ENCODE measurements at regions not wholly inside any gene's neighbourhood (a gene's known extent, or its start where the extent isn't known, plus 50 kb on each side); places are given as distances from the start of the nearest gene placed in this dataset.

DNA sequence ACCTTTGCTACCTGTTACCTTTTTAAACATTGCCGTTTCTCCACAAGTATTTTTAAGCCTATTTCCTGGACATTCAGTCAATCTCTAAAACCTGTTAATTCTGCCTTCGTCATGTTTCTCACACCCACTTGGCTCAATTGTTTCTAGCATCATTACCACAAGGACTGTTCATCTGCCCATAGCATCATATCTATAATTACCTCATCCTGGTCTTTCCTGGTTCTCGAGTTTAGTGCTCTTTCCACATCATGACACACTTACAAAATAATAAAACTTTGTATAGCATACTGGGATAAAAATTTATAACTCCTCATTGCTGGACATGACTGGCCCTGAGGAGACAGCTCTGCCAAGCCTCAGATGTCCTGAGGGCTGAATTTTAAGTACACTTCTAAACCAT lies 104.8 kb downstream of the CYB561 start:
- Histone ChIP-seq H2AFZ (no peak overlapping the region), H3K9ac (no peak overlapping the region), H3K79me2 (no peaks in the 10 kb centered on the region), H3K27me3 (ENCODE audit: control insufficient read depth, insufficient read depth, low read length) (no peaks in the 10 kb centered on the region), H3K4me3 (ENCODE audit: low read depth, low read length) (no peak overlapping the region), H3K4me1 (no peaks in the 10 kb centered on the region), H3K4me2 (ENCODE audit: low read length) (no peak overlapping the region), H3K9me3 (ENCODE audit: control insufficient read depth, low read length) (no peaks in the 10 kb centered on the region), H3K27ac (no peak overlapping the region), H3K36me3 (ENCODE audit: control insufficient read depth, insufficient read depth, low read length) (no peaks in the 10 kb centered on the region)
- TF ChIP-seq, protein P1, sequence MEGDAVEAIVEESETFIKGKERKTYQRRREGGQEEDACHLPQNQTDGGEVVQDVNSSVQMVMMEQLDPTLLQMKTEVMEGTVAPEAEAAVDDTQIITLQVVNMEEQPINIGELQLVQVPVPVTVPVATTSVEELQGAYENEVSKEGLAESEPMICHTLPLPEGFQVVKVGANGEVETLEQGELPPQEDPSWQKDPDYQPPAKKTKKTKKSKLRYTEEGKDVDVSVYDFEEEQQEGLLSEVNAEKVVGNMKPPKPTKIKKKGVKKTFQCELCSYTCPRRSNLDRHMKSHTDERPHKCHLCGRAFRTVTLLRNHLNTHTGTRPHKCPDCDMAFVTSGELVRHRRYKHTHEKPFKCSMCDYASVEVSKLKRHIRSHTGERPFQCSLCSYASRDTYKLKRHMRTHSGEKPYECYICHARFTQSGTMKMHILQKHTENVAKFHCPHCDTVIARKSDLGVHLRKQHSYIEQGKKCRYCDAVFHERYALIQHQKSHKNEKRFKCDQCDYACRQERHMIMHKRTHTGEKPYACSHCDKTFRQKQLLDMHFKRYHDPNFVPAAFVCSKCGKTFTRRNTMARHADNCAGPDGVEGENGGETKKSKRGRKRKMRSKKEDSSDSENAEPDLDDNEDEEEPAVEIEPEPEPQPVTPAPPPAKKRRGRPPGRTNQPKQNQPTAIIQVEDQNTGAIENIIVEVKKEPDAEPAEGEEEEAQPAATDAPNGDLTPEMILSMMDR (IDR thresholded peaks at IDR 0.05) = no peak

DNA sequence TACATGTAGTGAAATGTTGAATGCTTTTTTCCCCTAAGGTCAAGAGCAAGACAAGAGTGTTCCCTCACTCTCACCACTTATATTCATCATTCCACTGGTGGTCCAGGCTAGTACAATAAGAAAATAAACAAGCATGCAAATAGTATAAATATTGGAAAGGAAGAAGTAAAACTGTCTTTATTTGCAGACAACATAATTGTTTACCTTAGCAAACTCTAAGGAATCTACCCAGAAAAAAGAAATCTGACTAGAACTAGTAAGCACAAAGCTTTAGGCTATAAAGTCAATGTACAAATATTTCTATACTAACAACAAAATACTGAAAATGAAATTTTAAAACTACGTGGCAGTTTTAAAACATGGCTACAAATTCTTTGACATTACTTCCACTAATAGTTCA lies 101.7 kb downstream of the CYB561 start:
- Histone ChIP-seq H3K27ac (no peak overlapping the region), H2AFZ (no peak overlapping the region), H3K27me3 (ENCODE audit: control insufficient read depth, insufficient read depth, low read length) (no peaks in the 10 kb centered on the region), H3K4me1 (no peaks in the 10 kb centered on the region), H3K4me2 (ENCODE audit: low read length) (no peak overlapping the region), H3K9me3 (ENCODE audit: control insufficient read depth, low read length) (no peaks in the 10 kb centered on the region), H3K79me2 (no peaks in the 10 kb centered on the region), H3K4me3 (ENCODE audit: low read depth, low read length) (no peak overlapping the region), H3K9ac (no peak overlapping the region), H3K36me3 (ENCODE audit: control insufficient read depth, insufficient read depth, low read length) (no peaks in the 10 kb centered on the region)
- TF ChIP-seq, protein P1 (IDR thresholded peaks at IDR 0.05) = no peak

DNA sequence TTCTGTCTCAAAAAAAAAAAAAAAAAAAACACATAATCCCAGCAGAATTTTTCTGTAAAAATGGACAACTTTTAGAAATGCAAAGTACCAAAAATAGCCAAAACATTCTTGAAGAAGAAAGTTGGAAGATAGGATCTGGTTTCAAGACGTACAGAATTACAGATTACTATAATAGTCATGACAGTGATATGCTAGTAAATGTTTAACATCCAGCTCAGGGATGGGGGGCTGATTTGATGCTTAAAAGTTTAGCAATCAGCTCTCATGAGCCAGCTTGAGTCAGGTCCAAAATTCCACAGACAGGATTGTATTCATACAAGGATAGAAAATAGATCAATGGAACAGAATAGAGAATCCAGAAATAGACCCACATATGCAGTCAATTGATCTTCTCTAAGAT lies 100.5 kb downstream of the CYB561 start:
- no peaks in the 10 kb centered on the region for H3K79me2 ChIP-seq
- H3K27me3 ChIP-seq (ENCODE audit: control insufficient read depth, insufficient read depth, low read length) = no peaks in the 10 kb centered on the region
- TF ChIP-seq, protein P1 (IDR thresholded peaks at IDR 0.05) = no peak
- H3K9me3 ChIP-seq (ENCODE audit: control insufficient read depth, low read length) = no peaks in the 10 kb centered on the region
- H2AFZ ChIP-seq = no peak overlapping the region
- no peak overlapping the region for H3K9ac ChIP-seq
- no peaks in the 10 kb centered on the region for H3K4me1 ChIP-seq
- no peaks in the 10 kb centered on the region for H3K36me3 ChIP-seq (ENCODE audit: control insufficient read depth, insufficient read depth, low read length)
- no peak overlapping the region for H3K4me2 ChIP-seq (ENCODE audit: low read length)
- no peak overlapping the region for H3K4me3 ChIP-seq (ENCODE audit: low read depth, low read length)
- no peak overlapping the region for H3K27ac ChIP-seq

DNA sequence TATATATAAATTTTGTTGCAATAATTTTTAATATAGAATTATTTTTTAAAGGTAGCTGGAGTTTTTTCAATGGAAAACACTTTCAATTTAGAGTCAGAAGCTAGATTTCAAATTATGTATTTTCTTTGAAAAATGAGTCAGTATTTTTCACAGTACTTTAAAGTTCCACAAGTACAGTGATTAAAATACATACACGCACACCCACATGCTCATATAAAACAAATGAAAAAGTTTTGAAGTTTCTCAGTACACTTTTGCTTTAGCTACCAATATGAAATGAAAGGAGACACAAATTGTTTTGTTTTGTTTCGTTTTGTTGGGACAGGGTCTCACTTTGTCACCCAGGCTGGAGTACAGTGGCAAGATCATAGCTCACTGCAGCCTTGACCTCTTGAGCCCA lies 98.6 kb downstream of the CYB561 start:
- no peaks in the 10 kb centered on the region for H3K27me3 ChIP-seq (ENCODE audit: control insufficient read depth, insufficient read depth, low read length)
- H3K36me3 ChIP-seq (ENCODE audit: control insufficient read depth, insufficient read depth, low read length) = no peaks in the 10 kb centered on the region
- no peak overlapping the region for H3K4me3 ChIP-seq (ENCODE audit: low read depth, low read length)
- H3K9me3 ChIP-seq (ENCODE audit: control insufficient read depth, low read length) = no peaks in the 10 kb centered on the region
- no peak overlapping the region for H3K9ac ChIP-seq
- H3K4me2 ChIP-seq (ENCODE audit: low read length) = no peak overlapping the region
- H3K79me2 ChIP-seq = no peaks in the 10 kb centered on the region
- TF ChIP-seq, protein P1 (IDR thresholded peaks at IDR 0.05) = no peak
- H2AFZ ChIP-seq = no peak overlapping the region
- H3K4me1 ChIP-seq = no peaks in the 10 kb centered on the region
- no peak overlapping the region for H3K27ac ChIP-seq

DNA sequence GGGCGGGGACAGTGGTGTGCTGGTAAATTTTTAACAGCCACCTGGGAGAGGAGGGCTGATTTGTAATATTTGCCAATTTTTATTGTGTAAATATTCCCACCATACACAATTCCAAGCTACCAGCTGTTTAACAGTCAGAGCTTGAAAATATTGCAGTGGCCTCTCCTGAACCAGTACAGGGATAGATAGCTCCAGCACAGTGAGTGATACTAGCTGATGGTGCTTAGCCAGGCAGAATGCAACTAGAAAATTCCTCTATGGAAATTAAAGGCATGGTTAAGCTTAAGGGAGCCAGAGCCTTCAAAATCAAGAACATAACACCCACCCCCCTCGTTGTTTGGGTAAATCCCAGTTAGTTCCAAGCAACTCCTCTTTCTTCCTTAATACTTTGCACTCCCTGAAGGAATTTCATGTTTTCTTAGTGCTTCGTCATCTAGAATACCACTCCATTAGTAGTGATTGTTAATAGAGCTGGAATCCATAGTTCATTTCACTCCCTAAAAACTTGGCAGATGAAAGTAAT lies 96.6 kb downstream of the CYB561 start:
- Histone ChIP-seq H3K27ac (no peak overlapping the region), H3K9me3 (ENCODE audit: control insufficient read depth, low read length) (no peaks in the 10 kb centered on the region), H3K4me3 (ENCODE audit: low read depth, low read length) (no peak overlapping the region), H3K4me1 (no peaks in the 10 kb centered on the region), H3K79me2 (no peaks in the 10 kb centered on the region), H3K36me3 (ENCODE audit: control insufficient read depth, insufficient read depth, low read length) (no peaks in the 10 kb centered on the region), H3K4me2 (ENCODE audit: low read length) (no peak overlapping the region), H2AFZ (no peak overlapping the region), H3K27me3 (ENCODE audit: control insufficient read depth, insufficient read depth, low read length) (no peaks in the 10 kb centered on the region), H3K9ac (no peak overlapping the region)
- TF ChIP-seq, protein P1 (IDR thresholded peaks at IDR 0.05) = no peak
